ENCODE measurements at regions not wholly inside any gene's neighbourhood (a gene's known extent, or its start where the extent isn't known, plus 50 kb on each side); places are given as distances from the start of the nearest gene placed in this dataset.
"Not testable (repeated sequence)": the region's sequence is repeated elsewhere in the genome, so short reads cannot be mapped to it uniquely, and the experiment has no call there.

DNA sequence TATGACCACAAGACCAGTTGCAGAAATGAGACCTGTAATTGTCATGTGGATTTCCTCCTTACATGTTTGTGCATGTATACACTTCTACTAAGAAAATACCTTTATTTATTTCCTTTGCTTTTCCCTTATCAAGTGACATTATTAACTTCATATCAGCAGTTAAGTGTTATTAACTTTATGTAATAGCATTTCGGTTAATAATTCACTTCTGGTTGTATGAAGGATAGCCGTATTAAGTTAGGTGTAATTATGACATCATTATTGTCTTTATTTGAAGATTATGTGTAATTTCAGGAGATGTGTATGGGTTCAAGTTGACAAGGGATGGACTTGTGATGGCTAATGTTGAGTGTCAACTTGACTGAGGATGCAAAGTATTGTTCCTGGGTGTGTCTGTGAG, 881.2 kb upstream of the ATXN8OS start:
- no peak overlapping the region for H3K27ac ChIP-seq (replicated peaks)
- no peak overlapping the region for H3K4me3 ChIP-seq (replicated peaks; ENCODE audit: insufficient read depth, low read length)
- H3K27me3 ChIP-seq (ENCODE audit: insufficient read depth, poor library complexity, severe bottlenecking): no peaks in the 10 kb centered on the region
- no peak for DNase-seq (ENCODE audit: low read depth in 1 of 2, low spot score in 1 of 2)
- TF ChIP-seq POLR2AphosphoS5 (IDR thresholded peaks at IDR 0.05; ENCODE audit: low read depth): no peak
- TF ChIP-seq, protein P1, sequence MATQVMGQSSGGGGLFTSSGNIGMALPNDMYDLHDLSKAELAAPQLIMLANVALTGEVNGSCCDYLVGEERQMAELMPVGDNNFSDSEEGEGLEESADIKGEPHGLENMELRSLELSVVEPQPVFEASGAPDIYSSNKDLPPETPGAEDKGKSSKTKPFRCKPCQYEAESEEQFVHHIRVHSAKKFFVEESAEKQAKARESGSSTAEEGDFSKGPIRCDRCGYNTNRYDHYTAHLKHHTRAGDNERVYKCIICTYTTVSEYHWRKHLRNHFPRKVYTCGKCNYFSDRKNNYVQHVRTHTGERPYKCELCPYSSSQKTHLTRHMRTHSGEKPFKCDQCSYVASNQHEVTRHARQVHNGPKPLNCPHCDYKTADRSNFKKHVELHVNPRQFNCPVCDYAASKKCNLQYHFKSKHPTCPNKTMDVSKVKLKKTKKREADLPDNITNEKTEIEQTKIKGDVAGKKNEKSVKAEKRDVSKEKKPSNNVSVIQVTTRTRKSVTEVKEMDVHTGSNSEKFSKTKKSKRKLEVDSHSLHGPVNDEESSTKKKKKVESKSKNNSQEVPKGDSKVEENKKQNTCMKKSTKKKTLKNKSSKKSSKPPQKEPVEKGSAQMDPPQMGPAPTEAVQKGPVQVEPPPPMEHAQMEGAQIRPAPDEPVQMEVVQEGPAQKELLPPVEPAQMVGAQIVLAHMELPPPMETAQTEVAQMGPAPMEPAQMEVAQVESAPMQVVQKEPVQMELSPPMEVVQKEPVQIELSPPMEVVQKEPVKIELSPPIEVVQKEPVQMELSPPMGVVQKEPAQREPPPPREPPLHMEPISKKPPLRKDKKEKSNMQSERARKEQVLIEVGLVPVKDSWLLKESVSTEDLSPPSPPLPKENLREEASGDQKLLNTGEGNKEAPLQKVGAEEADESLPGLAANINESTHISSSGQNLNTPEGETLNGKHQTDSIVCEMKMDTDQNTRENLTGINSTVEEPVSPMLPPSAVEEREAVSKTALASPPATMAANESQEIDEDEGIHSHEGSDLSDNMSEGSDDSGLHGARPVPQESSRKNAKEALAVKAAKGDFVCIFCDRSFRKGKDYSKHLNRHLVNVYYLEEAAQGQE (IDR thresholded peaks at IDR 0.05; ENCODE audit: insufficient replicate concordance, low read depth): no peak
- no peak for TF ChIP-seq CTCF (IDR thresholded peaks at IDR 0.05; ENCODE audit: insufficient read depth, low read length)
- TF ChIP-seq GABPA (IDR thresholded peaks at IDR 0.05; ENCODE audit: low read depth): no peak
- TF ChIP-seq SPI1 (IDR thresholded peaks at IDR 0.05; ENCODE audit: borderline replicate concordance, low read depth): no peak

- H3K4me3 ChIP-seq (replicated peaks; ENCODE audit: insufficient read depth, low read length); H3K27ac ChIP-seq (replicated peaks); H3K27me3 ChIP-seq (ENCODE audit: insufficient read depth, poor library complexity, severe bottlenecking); DNase-seq (ENCODE audit: low read depth in 1 of 2, low spot score in 1 of 2): not testable (repeated sequence)
Measured at GRCh38 chr13:69221633-69222498, 885.8 kb upstream of the ATXN8OS start.

DNA sequence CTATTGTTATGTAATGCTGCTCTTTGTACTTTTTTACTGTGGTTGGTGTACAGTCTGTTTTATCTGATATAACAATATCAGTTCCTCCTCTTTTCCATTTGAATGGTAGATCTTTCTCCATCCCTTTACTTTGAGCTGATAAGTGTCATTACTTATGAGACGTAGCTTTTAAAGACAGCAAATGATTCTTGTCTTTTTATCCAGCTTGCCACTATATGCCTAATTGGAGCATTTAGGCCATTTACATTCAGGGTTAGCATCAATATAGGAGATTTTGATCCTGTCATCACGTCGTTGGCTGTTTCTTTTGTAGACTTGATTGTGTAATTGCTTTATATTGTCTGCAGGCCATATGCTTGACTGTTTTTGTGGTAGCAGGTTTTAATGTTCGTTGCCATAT, 894.2 kb upstream of the ATXN8OS start:
- no peaks in the 10 kb centered on the region for H3K27me3 ChIP-seq (ENCODE audit: insufficient read depth, poor library complexity, severe bottlenecking)
- no peak for DNase-seq (ENCODE audit: low read depth in 1 of 2, low spot score in 1 of 2)
- no peak overlapping the region for H3K4me3 ChIP-seq (replicated peaks; ENCODE audit: insufficient read depth, low read length)
- no peak overlapping the region for H3K27ac ChIP-seq (replicated peaks)
- no peak for TF ChIP-seq POLR2AphosphoS5 (IDR thresholded peaks at IDR 0.05; ENCODE audit: low read depth)
- TF ChIP-seq CTCF (IDR thresholded peaks at IDR 0.05; ENCODE audit: insufficient read depth, low read length): no peak
- TF ChIP-seq SPI1 (IDR thresholded peaks at IDR 0.05; ENCODE audit: borderline replicate concordance, low read depth): no peak
- TF ChIP-seq GABPA (IDR thresholded peaks at IDR 0.05; ENCODE audit: low read depth): no peak
- TF ChIP-seq, protein P1 (IDR thresholded peaks at IDR 0.05; ENCODE audit: insufficient replicate concordance, low read depth): no peak

- no peak for DNase-seq (ENCODE audit: low read depth in 1 of 2, low spot score in 1 of 2)
- TF ChIP-seq POLR2AphosphoS5 (IDR thresholded peaks at IDR 0.05; ENCODE audit: low read depth): no peak
- no peak for TF ChIP-seq CTCF (IDR thresholded peaks at IDR 0.05; ENCODE audit: insufficient read depth, low read length)
- TF ChIP-seq, protein P1 (IDR thresholded peaks at IDR 0.05; ENCODE audit: insufficient replicate concordance, low read depth): no peak
- no peak for TF ChIP-seq SPI1 (IDR thresholded peaks at IDR 0.05; ENCODE audit: borderline replicate concordance, low read depth)
- no peak for TF ChIP-seq GABPA (IDR thresholded peaks at IDR 0.05; ENCODE audit: low read depth)
- H3K27ac ChIP-seq (replicated peaks): no peak overlapping the region
- no peaks in the 10 kb centered on the region for H3K27me3 ChIP-seq (ENCODE audit: insufficient read depth, poor library complexity, severe bottlenecking)
- H3K4me3 ChIP-seq (replicated peaks; ENCODE audit: insufficient read depth, low read length): no peak overlapping the region
Measured at GRCh38 chr13:69204620-69205019, 903.0 kb upstream of the ATXN8OS start.

Data from HL-60 (cell line).